GM23248 (cell line): ENCODE measurements at regions not wholly inside any gene's neighbourhood (a gene's known extent, or its start where the extent isn't known, plus 50 kb on each side); places are given as distances from the start of the nearest gene placed in this dataset.

Source experiments
- DNase-seq: peaks from one replicate; pipeline ENCODE4 v3.0.0-alpha.2; 2015
- H2AFZ ChIP-seq: fragments of 200-600 bp; sonication (generic); 2 replicates; pipeline ENCODE4 v1.6.1; 2016; ENCODE audit warnings: antibody characterized with exemption
- H3F3A ChIP-seq: fragments of 200-600 bp; sonication (generic); 2 replicates; pipeline ENCODE4 v1.6.1; 2016; ENCODE audit warnings: mild to moderate bottlenecking, antibody characterized with exemption, mixed run types; ENCODE audit not compliant: insufficient read depth
- H3K27ac ChIP-seq: fragments of 200-600 bp; sonication (generic); 2 replicates; pipeline ENCODE4 v1.5.1; 2016; ENCODE audit warnings: mild to moderate bottlenecking
- H3K27me3 ChIP-seq: fragments of 200-600 bp; sonication (generic); replicated peaks from 2 replicates; pipeline ENCODE4 v1.6.1; 2016; ENCODE audit warnings: mild to moderate bottlenecking; ENCODE audit not compliant: insufficient read depth
- H3K36me3 ChIP-seq: fragments of 200-600 bp; sonication (generic); 2 replicates; pipeline ENCODE4 v1.6.1; 2016; ENCODE audit warnings: low read depth, mild to moderate bottlenecking
- H3K4me1 ChIP-seq: fragments of 200-600 bp; sonication (generic); 2 replicates; pipeline ENCODE4 v1.6.1; 2016; ENCODE audit warnings: mild to moderate bottlenecking; ENCODE audit not compliant: insufficient read depth
- H3K4me2 ChIP-seq: fragments of 200-600 bp; sonication (generic); one replicate; pipeline ENCODE4 v1.6.1; 2016; ENCODE audit warnings: mild to moderate bottlenecking; ENCODE audit not compliant: unreplicated experiment
- H3K4me3 ChIP-seq: fragments of 200-600 bp; sonication (generic); 2 replicates; pipeline ENCODE4 v1.5.1; 2016; ENCODE audit warnings: mild to moderate bottlenecking
- H3K79me2 ChIP-seq: fragments of 200-600 bp; sonication (generic); 2 replicates; pipeline ENCODE4 v1.6.1; 2016; ENCODE audit warnings: mild to moderate bottlenecking; ENCODE audit not compliant: insufficient read depth
- H3K9ac ChIP-seq: fragments of 200-600 bp; sonication (generic); 2 replicates; pipeline ENCODE4 v1.6.1; 2016; ENCODE audit warnings: mild to moderate bottlenecking
- H3K9me2 ChIP-seq: fragments of 200-600 bp; sonication (generic); 2 replicates; pipeline ENCODE4 v1.6.1; 2016; ENCODE audit warnings: mixed run types, mild to moderate bottlenecking, moderate library complexity; ENCODE audit not compliant: insufficient read depth
- H3K9me3 ChIP-seq: fragments of 200-600 bp; sonication (generic); one replicate; pipeline ENCODE4 v1.6.1; 2017; ENCODE audit warnings: low read depth
- H4K20me1 ChIP-seq: fragments of 200-600 bp; sonication (generic); 2 replicates; pipeline ENCODE4 v1.6.0; 2016; ENCODE audit not compliant: insufficient read depth
- EZH2 ChIP-seq: fragments of 200-600 bp; sonication (generic); IDR thresholded peaks from 2 replicates; pipeline ENCODE4 v1.6.1; 2018; ENCODE audit warnings: antibody characterized with exemption, mild to moderate bottlenecking; ENCODE audit not compliant: insufficient read depth, poor library complexity, severe bottlenecking
- EZH2phosphoT487 ChIP-seq: fragments of 200-600 bp; sonication (generic); IDR thresholded peaks from 2 replicates; pipeline ENCODE4 v1.6.1; 2018; ENCODE audit warnings: antibody characterized with exemption, moderate library complexity, mild to moderate bottlenecking, low read depth; ENCODE audit not compliant: insufficient read depth
- WGBS, 2 experiments: methylation state at CpG; one replicate each; pipeline ENCODE4 v1.1.6; 2015 to 2017; ENCODE audit warnings: low lambda C conversion rate in 2 of 2, low coverage in 1 of 2; ENCODE audit errors: missing lambda C conversion rate in 2 of 2; 5-methylcytosine and 5-hydroxymethylcytosine counted together
- in situ Hi-C: fragments of 300-500 bp; cut with MboI; formaldehyde crosslinking; loops from 2 replicates; pipeline ENCODE4 v1.15.0; 2020

DNA sequence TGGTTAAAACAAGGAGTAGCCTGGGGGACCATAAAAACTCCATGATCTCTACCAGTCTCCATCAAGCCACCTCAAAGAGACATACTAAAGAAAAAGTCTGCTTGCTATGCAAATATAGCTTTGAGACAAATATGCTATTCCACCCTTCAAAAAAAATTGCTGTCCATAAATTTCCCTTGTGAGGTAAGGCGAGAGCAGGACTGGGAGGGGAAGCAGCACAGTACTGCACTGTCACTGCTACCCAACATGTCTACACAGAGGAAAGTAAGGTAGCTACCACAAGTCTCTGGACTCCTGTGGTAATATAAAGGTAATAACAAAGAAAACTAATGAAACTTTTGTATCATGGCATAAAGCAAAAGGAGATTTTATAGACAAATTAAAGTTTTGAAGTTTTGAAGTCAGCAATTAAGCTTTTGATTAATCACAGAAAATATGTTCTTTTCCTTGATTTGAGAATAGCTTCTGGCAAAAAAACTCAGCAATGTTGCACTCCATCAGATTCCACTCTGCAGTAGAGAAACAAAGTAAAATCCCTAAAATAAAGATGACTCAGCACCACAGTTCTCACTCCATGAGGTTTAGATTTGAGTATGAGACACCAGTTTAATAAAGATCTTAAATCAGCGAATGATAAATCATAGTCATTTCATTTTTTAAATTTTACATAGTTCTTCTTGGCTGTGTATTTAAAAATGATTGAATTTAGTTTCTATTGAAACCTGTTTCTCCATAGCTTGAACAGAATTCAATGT is 602.4 kb downstream of the COL12A1 start:
- peak; percentile 52 for DNase-seq
- TF ChIP-seq EZH2phosphoT487 (no peak), EZH2 (no peak)
- in situ Hi-C loops: no loop called here
- H3K9me2 ChIP-seq: no peaks in the 10 kb centered on the region
- H3K9me3 ChIP-seq: no peaks in the 10 kb centered on the region
- peak overlapping the region; percentile 9 for H3K4me2 ChIP-seq
- H2AFZ ChIP-seq: no peak overlapping the region
- H3K4me3 ChIP-seq: no peak overlapping the region
- 59% methylated on average over 2 of the region's 2 CpGs for WGBS, 2 experiments
- no peak overlapping the region for H3K9ac ChIP-seq
- H3K4me1 ChIP-seq: peaks cover 70% of the 10 kb centered on the region
- no peaks in the 10 kb centered on the region for H3K79me2 ChIP-seq
- H4K20me1 ChIP-seq: no peaks in the 10 kb centered on the region
- H3K36me3 ChIP-seq: no peaks in the 10 kb centered on the region
- no peak overlapping the region for H3K27ac ChIP-seq
- no peaks in the 10 kb centered on the region for H3K27me3 ChIP-seq
- H3F3A ChIP-seq: peaks cover 45% of the 10 kb centered on the region

DNA sequence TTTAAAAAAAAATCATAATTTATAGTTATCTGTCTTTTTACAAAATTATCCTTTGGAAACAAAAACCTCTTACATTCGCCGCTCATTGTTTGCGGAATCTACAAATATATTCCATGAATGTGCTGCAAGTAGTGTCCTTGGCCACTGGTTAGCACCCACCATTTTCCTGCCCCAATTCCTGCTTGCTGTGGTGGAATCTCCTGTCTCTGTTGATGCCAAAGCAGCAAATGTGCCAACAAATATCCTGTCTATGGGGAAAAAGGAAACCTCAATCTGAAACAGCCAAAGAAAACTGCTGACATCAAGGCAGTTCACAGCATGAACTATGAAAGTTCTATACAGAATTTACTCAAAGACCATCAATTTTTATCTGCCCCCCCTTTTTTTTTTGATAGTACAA is 603.6 kb downstream of the COL12A1 start:
- Histone ChIP-seq H3K9ac (no peak overlapping the region), H3K27ac (no peak overlapping the region), H3K4me1 (peaks cover 68% of the 10 kb centered on the region), H3K9me2 (no peaks in the 10 kb centered on the region), H3K4me3 (no peak overlapping the region), H3K36me3 (no peaks in the 10 kb centered on the region), H4K20me1 (no peaks in the 10 kb centered on the region), H3F3A (peaks cover 49% of the 10 kb centered on the region), H2AFZ (no peak overlapping the region), H3K9me3 (no peaks in the 10 kb centered on the region), H3K4me2 (no peak overlapping the region), H3K27me3 (no peaks in the 10 kb centered on the region), H3K79me2 (no peaks in the 10 kb centered on the region)
- in situ Hi-C loops: no loop called here
- DNase-seq: no peak
- WGBS, 2 experiments: 98 to 99% methylated on average over 3 of the region's 3 CpGs
- TF ChIP-seq EZH2 (no peak), EZH2phosphoT487 (no peak)

DNA sequence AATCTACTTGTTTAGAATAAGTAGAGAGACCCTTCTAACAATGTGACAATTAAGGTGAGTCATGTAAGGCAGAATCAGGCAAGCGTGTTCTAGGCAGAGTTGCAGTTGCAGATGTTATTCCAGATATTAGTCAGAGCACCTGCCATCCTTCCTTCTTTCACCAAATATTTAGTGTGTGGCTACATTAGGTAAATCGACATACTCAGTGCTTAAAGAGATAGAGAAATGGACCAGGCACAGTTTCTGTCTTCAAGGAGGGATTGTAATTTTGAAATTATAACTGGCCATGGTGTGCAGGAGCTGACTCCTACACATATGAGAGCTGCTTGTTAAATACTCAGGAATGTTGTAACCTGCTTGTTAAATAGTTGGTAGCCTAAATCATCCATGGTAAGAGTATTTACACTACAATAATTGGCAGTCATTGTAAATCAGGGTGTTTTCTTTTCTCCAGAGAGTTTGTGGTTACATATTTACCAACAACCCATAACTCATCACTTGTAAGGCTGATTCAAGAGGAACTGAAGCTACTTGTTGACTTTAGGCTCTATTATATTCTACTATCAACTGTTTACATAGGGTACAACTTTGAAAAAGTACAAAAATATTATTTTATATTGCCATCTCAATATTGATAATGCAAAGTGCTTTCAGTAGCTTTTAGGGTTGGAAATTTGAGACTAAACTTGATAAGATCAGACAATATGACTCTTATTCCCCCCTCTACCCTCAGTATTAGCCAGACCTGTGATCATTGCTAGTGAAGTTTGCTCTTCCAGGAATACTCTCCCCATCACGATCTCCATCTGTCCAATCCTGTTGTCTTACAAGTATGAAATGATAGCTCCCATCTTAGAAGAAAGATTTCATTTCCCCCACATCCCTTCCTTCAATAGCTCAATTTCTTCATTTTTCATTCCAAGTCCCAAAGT is 607.1 kb downstream of the COL12A1 start:
- Histone ChIP-seq H3K4me2 (peak overlapping the region; percentile 7), H3K9me3 (no peaks in the 10 kb centered on the region), H4K20me1 (no peaks in the 10 kb centered on the region), H3K27ac (no peak overlapping the region), H3K4me3 (no peak overlapping the region), H3K9ac (no peak overlapping the region), H3K79me2 (no peaks in the 10 kb centered on the region), H3K4me1 (peaks cover 48% of the 10 kb centered on the region), H3K27me3 (no peaks in the 10 kb centered on the region), H2AFZ (no peak overlapping the region), H3K36me3 (no peaks in the 10 kb centered on the region), H3F3A (peaks cover 37% of the 10 kb centered on the region), H3K9me2 (no peaks in the 10 kb centered on the region)
- DNase-seq: peak; percentile 46
- 72 to 75% methylated on average over 3 of the region's 3 CpGs for WGBS, 2 experiments
- no peak for TF ChIP-seq EZH2
- 0 out of 2 replicates have a peak, but pooled peaks have one; percentile 35 for TF ChIP-seq EZH2phosphoT487
- in situ Hi-C loops: no loop called here

DNA sequence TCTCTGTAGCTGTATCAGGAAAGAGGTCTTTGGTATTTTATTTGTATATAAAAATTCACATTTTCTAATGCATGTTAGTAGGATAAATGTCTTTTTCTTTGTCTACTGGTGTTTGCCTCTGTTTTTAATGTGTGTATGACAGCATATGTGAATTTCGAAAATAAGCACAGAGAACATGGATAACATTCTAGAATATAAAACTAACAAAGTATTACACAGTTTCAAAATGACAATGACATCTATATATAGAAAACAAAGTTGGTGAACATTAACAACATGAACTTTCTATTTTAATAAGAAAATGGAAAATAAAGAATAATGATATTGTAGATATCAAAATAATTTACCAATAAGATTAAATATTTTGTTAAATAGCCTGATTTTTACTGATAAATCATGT is 608.0 kb downstream of the COL12A1 start:
- TF ChIP-seq EZH2phosphoT487 (no peak), EZH2 (no peak)
- H3K4me2 ChIP-seq: no peak overlapping the region
- H3K27ac ChIP-seq: no peak overlapping the region
- H3K9ac ChIP-seq: no peak overlapping the region
- H4K20me1 ChIP-seq: no peaks in the 10 kb centered on the region
- H3K9me3 ChIP-seq: no peaks in the 10 kb centered on the region
- in situ Hi-C loops: no loop called here
- no peaks in the 10 kb centered on the region for H3K9me2 ChIP-seq
- no peaks in the 10 kb centered on the region for H3K27me3 ChIP-seq
- peaks cover 37% of the 10 kb centered on the region for H3F3A ChIP-seq
- no peak overlapping the region for H2AFZ ChIP-seq
- WGBS, 2 experiments: 97 to 100% methylated on average over 1 of the region's 1 CpG
- no peak for DNase-seq
- no peaks in the 10 kb centered on the region for H3K79me2 ChIP-seq
- H3K4me1 ChIP-seq: peaks cover 39% of the 10 kb centered on the region
- no peaks in the 10 kb centered on the region for H3K36me3 ChIP-seq
- H3K4me3 ChIP-seq: no peak overlapping the region
